HUES64 (cell line): ENCODE measurements at regions not wholly inside any gene's neighbourhood (a gene's known extent, or its start where the extent isn't known, plus 50 kb on each side); places are given as distances from the start of the nearest gene placed in this dataset.
A peak's percentile ranks its signal among the peaks of the same experiment; 100 is the strongest.

Experiments
- H3K27ac ChIP-seq: 2 replicates; pipeline ENCODE4 v1.7.0; 2013; ENCODE audit warnings: low read depth, low read length, inconsistent platforms
- H3K27me3 ChIP-seq: 2 replicates; pipeline ENCODE4 v1.6.1; 2013; ENCODE audit warnings: mild to moderate bottlenecking, low read length; ENCODE audit not compliant: insufficient read depth
- H3K36me3 ChIP-seq: 2 replicates; pipeline ENCODE4 v1.6.1; 2013; ENCODE audit warnings: mild to moderate bottlenecking, low read length; ENCODE audit not compliant: insufficient read depth
- H3K4me1 ChIP-seq: 2 replicates; pipeline ENCODE4 v1.6.1; 2013; ENCODE audit warnings: mild to moderate bottlenecking, low read length, moderate library complexity; ENCODE audit not compliant: insufficient read depth
- H3K4me3 ChIP-seq: 2 replicates; pipeline ENCODE4 v1.5.1; 2013; ENCODE audit warnings: mild to moderate bottlenecking, low read length, moderate library complexity
- H3K9ac ChIP-seq: 2 replicates; pipeline ENCODE4 v1.6.1; 2013; ENCODE audit warnings: mild to moderate bottlenecking, low read depth, low read length
- H3K9me3 ChIP-seq: 2 replicates; pipeline ENCODE4 v1.6.1; 2013; ENCODE audit warnings: low read depth, low read length; ENCODE audit not compliant: insufficient read depth
- WGBS: fragments of 150-250, 120-280 bp; methylation state at CpG from one replicate; pipeline ENCODE4 v1.1.7; 2013; ENCODE audit warnings: missing lambda C conversion rate; 5-methylcytosine and 5-hydroxymethylcytosine counted together

DNA sequence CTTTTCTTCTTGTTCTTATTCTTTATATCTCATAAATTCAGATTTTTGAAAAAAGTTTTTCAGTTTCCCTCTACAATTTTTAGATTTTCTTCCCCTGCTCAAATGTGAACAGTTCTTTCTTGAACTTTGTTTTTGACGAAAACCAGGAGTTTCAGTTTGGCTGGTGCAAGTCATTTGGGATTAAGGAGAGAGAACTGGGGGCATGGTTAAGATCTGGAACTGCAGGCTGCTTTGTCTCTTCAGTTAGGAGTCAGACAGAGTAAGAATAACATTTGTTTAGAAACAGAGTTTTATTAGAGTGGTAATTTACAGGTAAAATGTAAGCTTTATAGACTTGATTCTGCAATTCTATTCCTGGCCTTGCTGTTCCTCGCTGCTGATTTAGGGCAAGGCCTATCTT is 310.5 kb upstream of the C2CD4B start:
- no peaks in the 10 kb centered on the region for H3K9me3 ChIP-seq
- 91% methylated on average over 2 of the region's 2 CpGs for WGBS
- peaks cover 22% of the 10 kb centered on the region for H3K4me1 ChIP-seq
- H3K4me3 ChIP-seq, result no peak overlapping the region
- no peak overlapping the region for H3K27ac ChIP-seq
- H3K36me3 ChIP-seq, result no peaks in the 10 kb centered on the region
- H3K27me3 ChIP-seq, result no peaks in the 10 kb centered on the region
- no peak overlapping the region for H3K9ac ChIP-seq

- H3K4me3 ChIP-seq, result no peak overlapping the region
- H3K9me3 ChIP-seq, result no peaks in the 10 kb centered on the region
- 97% methylated on average over 9 of the region's 9 CpGs for WGBS
- no peak overlapping the region for H3K9ac ChIP-seq
- no peaks in the 10 kb centered on the region for H3K36me3 ChIP-seq
- H3K4me1 ChIP-seq, result peaks cover 22% of the 10 kb centered on the region
- no peaks in the 10 kb centered on the region for H3K27me3 ChIP-seq
- H3K27ac ChIP-seq, result no peak overlapping the region
Observed at GRCh38 chr15:62476163-62476562, 311.1 kb upstream of the C2CD4B start.

DNA sequence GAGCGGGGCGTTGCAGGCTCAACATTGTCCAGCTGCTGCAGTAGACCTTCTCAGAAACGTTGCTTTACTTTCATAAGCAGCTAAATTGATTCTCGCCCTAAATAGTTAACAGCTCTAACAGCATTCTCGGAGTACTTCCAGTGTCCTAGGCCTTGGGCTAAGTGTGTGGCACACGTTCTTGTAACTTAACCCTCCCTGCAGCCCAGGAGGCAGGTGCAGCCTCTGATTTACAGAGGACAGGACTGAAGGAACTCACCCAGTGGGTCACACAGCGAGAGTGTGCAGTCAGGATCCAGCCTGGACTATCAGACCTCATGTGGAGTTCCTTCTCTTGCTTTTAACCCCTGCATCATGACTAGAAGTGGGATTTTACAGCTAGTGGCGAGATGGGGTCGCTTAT is 312.8 kb upstream of the C2CD4B start:
- WGBS, result 86% methylated on average over 9 of the region's 9 CpGs
- H3K9ac ChIP-seq, result no peak overlapping the region
- H3K36me3 ChIP-seq, result no peaks in the 10 kb centered on the region

DNA sequence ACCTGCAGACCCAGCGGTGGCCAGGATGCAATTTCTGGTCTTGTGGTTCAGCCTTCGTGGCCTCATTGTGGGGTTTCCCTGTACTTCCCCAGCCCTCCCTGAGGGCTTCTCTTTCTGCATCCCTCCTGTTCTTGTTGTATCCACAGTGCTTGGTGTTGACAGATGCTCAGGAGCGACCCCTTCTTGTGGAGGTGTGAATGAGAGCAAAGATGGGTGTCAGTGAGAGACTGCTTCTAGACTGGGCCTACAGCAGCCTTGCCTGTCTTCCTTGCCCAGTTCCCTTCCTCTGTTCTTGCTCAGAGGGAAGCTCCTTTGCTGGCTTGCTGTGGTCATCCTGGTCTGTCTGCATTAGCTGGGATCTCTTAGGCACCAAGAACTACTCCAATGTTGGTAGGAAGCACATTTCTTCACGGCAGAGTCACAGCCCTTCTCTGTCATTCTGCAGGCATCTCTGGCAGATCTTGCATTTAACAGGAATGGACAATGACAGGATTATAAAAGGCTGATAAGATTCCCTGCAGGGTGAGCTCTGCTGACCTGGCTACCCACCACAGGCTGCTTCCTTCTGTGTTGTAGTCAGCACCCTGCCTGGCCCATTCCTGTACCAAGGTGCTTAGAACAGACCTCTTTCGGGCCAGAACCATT is 317.8 kb upstream of the C2CD4B start:
- no peaks in the 10 kb centered on the region for H3K36me3 ChIP-seq
- peak overlapping the region; percentile 29; the same call in 1 of the 2 replicates for H3K27ac ChIP-seq
- peaks cover 11% of the 10 kb centered on the region; the same call in 1 of the 2 replicates for H3K4me1 ChIP-seq
- no peak overlapping the region for H3K9ac ChIP-seq
- 45% methylated on average over 5 of the region's 5 CpGs for WGBS
- no peaks in the 10 kb centered on the region for H3K27me3 ChIP-seq
- no peak overlapping the region for H3K4me3 ChIP-seq
- no peaks in the 10 kb centered on the region for H3K9me3 ChIP-seq

More for the DNA sequence above, 312.8 kb upstream of the C2CD4B start:
- Histone ChIP-seq H3K27me3 (no peaks in the 10 kb centered on the region), H3K4me3 (no peak overlapping the region), H3K9me3 (no peaks in the 10 kb centered on the region), H3K4me1 (peaks cover 16% of the 10 kb centered on the region), H3K27ac (no peak overlapping the region)

DNA sequence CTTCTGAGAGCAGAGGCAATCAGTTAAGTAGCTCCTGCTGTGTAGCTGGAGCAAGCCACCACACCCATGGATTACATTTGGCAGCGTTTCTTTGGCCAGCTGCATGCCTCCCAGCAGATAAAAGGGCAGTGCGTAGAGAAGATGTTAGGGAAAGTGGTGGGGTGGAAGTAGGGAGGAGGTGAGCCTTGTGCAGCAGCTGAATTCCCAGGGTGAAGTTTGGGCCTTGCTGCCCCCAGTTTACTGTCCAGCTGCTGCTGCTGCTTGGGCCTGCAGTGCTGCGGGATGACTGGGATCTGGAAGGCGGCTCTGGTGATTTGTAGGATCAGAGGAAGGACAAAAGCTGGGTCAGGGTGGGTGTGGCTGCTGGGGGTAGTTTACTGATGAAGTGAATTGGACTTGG is 318.7 kb upstream of the C2CD4B start:
- Histone ChIP-seq H3K36me3 (no peaks in the 10 kb centered on the region), H3K4me3 (no peak overlapping the region), H3K4me1 (peaks cover 11% of the 10 kb centered on the region; the same call in 1 of the 2 replicates), H3K27ac (no peak overlapping the region), H3K9ac (no peak overlapping the region; the same call in 1 of the 2 replicates), H3K27me3 (no peaks in the 10 kb centered on the region), H3K9me3 (no peaks in the 10 kb centered on the region)
- WGBS, result 69% methylated on average over 4 of the region's 4 CpGs

DNA sequence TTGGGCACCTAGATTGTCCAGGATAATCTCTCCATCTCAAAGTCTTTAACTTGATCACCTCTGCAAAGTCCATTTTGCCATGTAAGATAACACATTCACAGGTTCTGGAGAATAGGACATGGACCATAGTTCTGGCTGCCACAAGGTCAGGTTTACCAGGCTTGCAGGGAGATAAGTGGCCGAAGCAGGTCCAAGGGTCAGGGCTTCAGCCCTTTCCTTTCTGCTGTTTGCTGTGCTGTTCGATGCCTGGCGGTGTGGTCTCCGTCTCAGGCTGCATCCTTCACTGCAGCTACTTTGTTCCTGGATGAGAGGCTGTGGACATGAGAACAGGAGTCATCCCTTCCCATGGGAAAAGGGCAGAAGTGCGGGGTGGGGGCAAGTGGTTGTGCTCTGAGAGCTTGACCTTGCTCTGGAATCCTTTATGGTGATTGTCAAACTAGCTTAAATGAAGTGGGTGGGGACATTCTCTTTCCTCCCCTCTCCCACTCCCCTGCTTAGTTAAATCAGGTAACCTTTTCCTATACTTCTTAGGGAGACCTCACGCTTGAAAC is 320.2 kb upstream of the C2CD4B start:
- 87% methylated on average over 6 of the region's 6 CpGs for WGBS
- H3K4me3 ChIP-seq, result no peak overlapping the region
- no peaks in the 10 kb centered on the region for H3K27me3 ChIP-seq
- no peak overlapping the region for H3K9ac ChIP-seq
- peaks cover 11% of the 10 kb centered on the region; the same call in 1 of the 2 replicates for H3K4me1 ChIP-seq
- H3K27ac ChIP-seq, result no peak overlapping the region
- no peaks in the 10 kb centered on the region for H3K9me3 ChIP-seq
- H3K36me3 ChIP-seq, result no peaks in the 10 kb centered on the region

- no peaks in the 10 kb centered on the region for H3K9me3 ChIP-seq
- no peak overlapping the region for H3K4me3 ChIP-seq
- no peaks in the 10 kb centered on the region for H3K36me3 ChIP-seq
- H3K9ac ChIP-seq, result no peak overlapping the region
- no peak overlapping the region for H3K27ac ChIP-seq
- H3K27me3 ChIP-seq, result no peaks in the 10 kb centered on the region
- peaks cover 11% of the 10 kb centered on the region; the same call in 1 of the 2 replicates for H3K4me1 ChIP-seq
- WGBS, result 84% methylated on average over 1 of the region's 1 CpG
Observed at GRCh38 chr15:62486041-62486440, 321.0 kb upstream of the C2CD4B start.

DNA sequence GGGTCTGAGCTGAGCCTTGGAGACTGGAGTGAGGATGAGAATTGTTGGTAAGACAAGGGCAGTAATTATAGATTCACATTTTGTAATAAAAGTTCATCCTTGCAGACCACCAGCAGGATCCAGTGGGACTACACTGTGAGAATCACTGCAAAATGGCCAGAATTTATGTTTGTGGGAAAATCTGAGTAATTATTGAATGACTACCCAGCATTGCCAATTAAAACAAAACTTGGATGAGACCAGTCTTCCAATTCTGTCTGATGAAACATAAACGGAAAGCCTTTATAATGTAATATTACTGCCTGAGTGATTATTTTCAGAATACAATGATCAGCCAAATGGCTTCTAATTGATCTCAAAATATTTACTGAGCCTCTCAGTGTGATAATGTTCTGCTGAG is 323.3 kb upstream of the C2CD4B start:
- H3K9me3 ChIP-seq, result no peaks in the 10 kb centered on the region

DNA sequence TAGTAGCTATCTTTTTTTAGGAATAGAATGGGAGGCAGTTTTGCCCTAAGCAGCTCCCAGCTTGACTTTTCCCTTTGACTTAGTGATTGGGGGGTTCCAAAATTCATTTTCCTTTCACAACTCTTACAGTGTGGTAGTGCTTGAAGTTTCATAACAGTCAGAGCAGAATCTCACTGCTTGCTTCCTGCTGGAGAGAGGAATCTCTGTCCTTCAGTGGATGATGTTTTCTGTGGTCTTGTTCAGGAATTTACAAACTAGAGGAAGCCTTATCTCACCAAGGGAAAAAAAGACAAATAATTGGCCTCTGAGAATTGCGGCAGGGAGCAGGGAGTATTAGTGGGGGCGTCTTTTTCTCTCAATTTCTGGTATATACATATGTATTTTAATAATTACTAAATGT is 326.6 kb upstream of the C2CD4B start:
- peaks cover 7% of the 10 kb centered on the region; the same call in 1 of the 2 replicates for H3K4me1 ChIP-seq
- WGBS, result no CpG with 5 or more reads among the region's 2 CpGs
- no peaks in the 10 kb centered on the region for H3K27me3 ChIP-seq
- H3K4me3 ChIP-seq, result no peak overlapping the region
- no peak overlapping the region for H3K9ac ChIP-seq
- no peaks in the 10 kb centered on the region for H3K9me3 ChIP-seq
- H3K27ac ChIP-seq, result no peak overlapping the region
- no peaks in the 10 kb centered on the region for H3K36me3 ChIP-seq

More for the DNA sequence above, 323.3 kb upstream of the C2CD4B start:
- no CpG with 5 or more reads among the region's 1 CpG for WGBS
- no peaks in the 10 kb centered on the region for H3K27me3 ChIP-seq
- no peak overlapping the region for H3K4me3 ChIP-seq
- H3K4me1 ChIP-seq, result peaks cover 11% of the 10 kb centered on the region; the same call in 1 of the 2 replicates
- H3K36me3 ChIP-seq, result no peaks in the 10 kb centered on the region
- no peak overlapping the region for H3K27ac ChIP-seq
- H3K9ac ChIP-seq, result no peak overlapping the region

DNA sequence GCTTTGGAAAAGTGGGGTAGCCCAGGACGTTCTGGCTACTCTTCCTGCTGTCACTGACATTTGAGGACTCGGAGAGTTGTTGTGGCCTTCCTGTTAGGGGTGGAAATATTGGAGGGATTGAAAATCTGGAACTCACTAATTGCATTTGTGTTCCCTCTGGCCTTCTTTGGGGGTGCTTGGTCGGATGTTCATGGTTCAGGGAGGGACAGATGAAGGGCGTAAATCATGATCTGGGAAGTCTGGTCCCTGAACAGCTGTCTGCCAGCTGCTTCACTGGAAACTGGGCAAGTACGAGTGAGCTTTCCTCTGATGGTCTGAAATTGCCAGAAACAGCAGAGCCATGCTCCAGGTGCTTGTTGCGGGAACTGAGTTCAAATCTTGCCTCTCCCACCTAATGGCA is 327.8 kb upstream of the C2CD4B start:
- Histone ChIP-seq H3K9ac (no peak overlapping the region), H3K36me3 (no peaks in the 10 kb centered on the region), H3K27me3 (no peaks in the 10 kb centered on the region), H3K4me1 (peaks cover 7% of the 10 kb centered on the region; the same call in 1 of the 2 replicates), H3K4me3 (no peak overlapping the region), H3K9me3 (no peaks in the 10 kb centered on the region), H3K27ac (no peak overlapping the region)
- 90% methylated on average over 6 of the region's 6 CpGs for WGBS

DNA sequence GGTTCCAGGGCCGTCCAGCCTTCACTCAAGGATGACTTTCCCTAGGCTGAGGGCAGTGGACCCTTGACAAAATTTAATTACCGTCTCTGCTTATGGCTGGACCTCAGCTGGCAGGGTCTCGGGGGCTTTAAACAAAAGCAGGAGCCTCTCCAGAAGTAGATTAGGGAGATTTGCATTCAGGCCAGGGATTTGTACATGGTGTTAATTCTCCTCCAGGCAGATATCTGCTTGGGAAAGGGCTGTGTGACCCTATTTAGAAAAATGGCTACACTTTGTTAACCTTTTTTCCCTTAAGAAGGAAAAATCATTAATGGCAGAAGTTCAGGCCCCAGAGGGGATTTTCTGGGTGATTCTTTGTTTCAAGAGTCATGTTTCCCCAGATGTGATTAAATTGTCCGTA is 329.1 kb upstream of the C2CD4B start:
- H3K9ac ChIP-seq, result no peak overlapping the region
- WGBS, result 78% methylated on average over 4 of the region's 4 CpGs

More for the DNA sequence above, 329.1 kb upstream of the C2CD4B start:
- H3K36me3 ChIP-seq, result no peaks in the 10 kb centered on the region
- no peak overlapping the region for H3K4me3 ChIP-seq
- H3K27me3 ChIP-seq, result no peaks in the 10 kb centered on the region
- no peaks in the 10 kb centered on the region for H3K9me3 ChIP-seq
- no peak overlapping the region for H3K27ac ChIP-seq
- peaks cover 7% of the 10 kb centered on the region; the same call in 1 of the 2 replicates for H3K4me1 ChIP-seq
